HuH-7.5 (cell line): ENCODE measurements at regions not wholly inside any gene's neighbourhood (a gene's known extent, or its start where the extent isn't known, plus 50 kb on each side); places are given as distances from the start of the nearest gene placed in this dataset.

Experiments
- DNase-seq: peaks from one replicate; pipeline ENCODE4 v3.0.0; 2011; ENCODE audit warnings: low spot score

- DNase-seq = no peak
These were observed 75.6 kb downstream of the ENGASE start for GRCh38 chr17:79150035-79150733.

- DNase-seq = no peak
These were observed 74.0 kb downstream of the ENGASE start for GRCh38 chr17:79148584-79148983.

- no peak for DNase-seq
These were observed 73.3 kb downstream of the ENGASE start for GRCh38 chr17:79147746-79148506.

- DNase-seq = no peak
These were observed 71.9 kb downstream of the ENGASE start for GRCh38 chr17:79146562-79146961.

- no peak for DNase-seq
These were observed 70.9 kb downstream of the ENGASE start for GRCh38 chr17:79145548-79145947.

GRCh38 chr17:79144133-79144532 is 69.5 kb downstream of the ENGASE start:
- DNase-seq = no peak

- DNase-seq = no peak
These were observed 67.8 kb downstream of the ENGASE start for GRCh38 chr17:79142375-79142774.

GRCh38 chr17:79141578-79142355 is 67.1 kb downstream of the ENGASE start:
- no peak for DNase-seq

GRCh38 chr17:79138826-79139225 is 64.2 kb downstream of the ENGASE start:
- no peak for DNase-seq

GRCh38 chr17:79137789-79138165 is 63.2 kb downstream of the ENGASE start:
- DNase-seq = no peak

- DNase-seq = no peak
These were observed 62.6 kb downstream of the ENGASE start for GRCh38 chr17:79137015-79137788.

GRCh38 chr17:79136596-79136995 is 62.0 kb downstream of the ENGASE start:
- DNase-seq = no peak
